K562 (cell line): ENCODE measurements at regions not wholly inside any gene's neighbourhood (a gene's known extent, or its start where the extent isn't known, plus 50 kb on each side); places are given as distances from the start of the nearest gene placed in this dataset.

Source experiments
- BCOR ChIP-seq: fragments of 450-650 bp; IDR thresholded peaks from 2 replicates; pipeline ENCODE4 v1.6.1; 2016
- CSDE1 ChIP-seq, 2 experiments: fragments of 450-650 bp; IDR thresholded peaks; 2 replicates each; pipeline ENCODE4 v1.6.1; 2016; ENCODE audit warnings: mild to moderate bottlenecking in 1 of 2
- DPF2 ChIP-seq: fragments of 450-650 bp; IDR thresholded peaks from 2 replicates; pipeline ENCODE4 v1.6.1; 2016
- E2F1 ChIP-seq: sonication (generic); formaldehyde crosslinking; IDR thresholded peaks from 2 replicates; pipeline ENCODE4 v1.8.1; 2023; ENCODE audit warnings: mild to moderate bottlenecking, missing genetic modification reagents, moderate library complexity
- EHMT2 ChIP-seq: fragments of 450-650 bp; IDR thresholded peaks from 2 replicates; pipeline ENCODE4 v1.6.1; 2018; ENCODE audit warnings: antibody characterized with exemption
- FOXK2 ChIP-seq, 2 experiments: fragments of 450-650 bp; IDR thresholded peaks in 1 of 2; conservative IDR thresholded peaks in 1 of 2; 2 replicates each; pipeline ENCODE4 v1.6.1; 2016; ENCODE audit warnings: low read depth in 2 of 2, mild to moderate bottlenecking in 1 of 2
- HDAC3 ChIP-seq: fragments of 450-650 bp; IDR thresholded peaks from 2 replicates; pipeline ENCODE4 v1.6.1; 2018; ENCODE audit warnings: borderline replicate concordance, mild to moderate bottlenecking, moderate library complexity; ENCODE audit not compliant: partially characterized antibody
- IRF1 ChIP-seq: sonication (generic); formaldehyde crosslinking; IDR thresholded peaks from 2 replicates; pipeline ENCODE4 v1.8.0; 2022; ENCODE audit warnings: missing genetic modification reagents, mild to moderate bottlenecking, borderline replicate concordance
- KDM2B ChIP-seq: fragments of 250-450 bp; sonication (Bioruptor Pico); IDR thresholded peaks from 2 replicates; pipeline ENCODE4 v1.8.0; 2021; ENCODE audit warnings: mild to moderate bottlenecking, moderate library complexity
- KLF13 ChIP-seq: fragments of 450-650 bp; IDR thresholded peaks from 2 replicates; pipeline ENCODE4 v1.6.1; 2016; ENCODE audit warnings: missing genetic modification characterization, low read depth, mild to moderate bottlenecking, missing compliant biosample characterization, moderate library complexity, borderline replicate concordance
- MEF2A ChIP-seq: IDR thresholded peaks from 2 replicates; pipeline ENCODE4 v1.6.1; 2011; ENCODE audit warnings: low read depth, mild to moderate bottlenecking, low read length, moderate library complexity; ENCODE audit not compliant: control insufficient read depth
- NR2F6 ChIP-seq: fragments of 450-650 bp; formaldehyde crosslinking; IDR thresholded peaks from 2 replicates; pipeline ENCODE4 v1.4.0; 2020; ENCODE audit warnings: mild to moderate bottlenecking
- POLR2H ChIP-seq: IDR thresholded peaks from 2 replicates; pipeline ENCODE4 v1.6.1; 2016; ENCODE audit warnings: missing genetic modification characterization, low read depth, mild to moderate bottlenecking, control low read depth, missing compliant biosample characterization, moderate library complexity
- SMAD4 ChIP-seq: fragments of 250-450 bp; sonication (Bioruptor Pico); conservative IDR thresholded peaks from 2 replicates; pipeline ENCODE4 v1.8.0; 2021; ENCODE audit warnings: inconsistent platforms, mild to moderate bottlenecking, moderate library complexity
- SMARCA5 ChIP-seq: fragments of 450-650 bp; IDR thresholded peaks from 2 replicates; pipeline ENCODE4 v1.6.1; 2016
- SRSF1 ChIP-seq: fragments of 200-400 bp; formaldehyde crosslinking; IDR thresholded peaks from 2 replicates; pipeline ENCODE4 v1.6.1; 2017; ENCODE audit warnings: mild to moderate bottlenecking, low read depth, low read length, moderate library complexity
- TAF7 ChIP-seq: fragments of 450-650 bp; IDR thresholded peaks from 2 replicates; pipeline ENCODE4 v1.6.1; 2016; ENCODE audit warnings: missing genetic modification characterization, missing compliant biosample characterization
- TEAD1 ChIP-seq, 2 experiments: fragments of 450-650 bp in 1 of 2; sonication (generic) in 1 of 2; formaldehyde crosslinking; IDR thresholded peaks; 2 replicates each; pipeline versions ENCODE4 v1.4.0 to v1.8.0; 2020 to 2022; ENCODE audit warnings: mild to moderate bottlenecking in 2 of 2, missing genetic modification reagents in 1 of 2
- YBX1 ChIP-seq: fragments of 450-650 bp; IDR thresholded peaks from 2 replicates; pipeline ENCODE4 v1.7.1; 2016; ENCODE audit warnings: mild to moderate bottlenecking
- ZC3H4 ChIP-seq: sonication (generic); formaldehyde crosslinking; IDR thresholded peaks from 2 replicates; pipeline ENCODE4 v1.9.0; 2021; ENCODE audit warnings: missing genetic modification reagents, borderline replicate concordance
- ZNF175 ChIP-seq: fragments of 200-800 bp; sonication (Bioruptor generic); IDR thresholded peaks from 2 replicates; pipeline ENCODE4 v1.6.1; 2016; ENCODE audit warnings: low read depth, mild to moderate bottlenecking, missing genetic modification characterization, missing compliant biosample characterization
- ZNF518B ChIP-seq: fragments of 250-450 bp; sonication (Bioruptor Pico); IDR thresholded peaks from 2 replicates; pipeline ENCODE4 v1.5.0; 2021; ENCODE audit warnings: mild to moderate bottlenecking, moderate library complexity
- ZNF57 ChIP-seq: fragments of 450-650 bp; formaldehyde crosslinking; IDR thresholded peaks from 2 replicates; pipeline ENCODE4 v1.4.0; 2020; ENCODE audit warnings: mild to moderate bottlenecking, moderate library complexity
- ZNF583 ChIP-seq: fragments of 250-450 bp; sonication (Bioruptor Pico); IDR thresholded peaks from 2 replicates; pipeline ENCODE4 v1.4.0; 2020

- no peak for TF ChIP-seq SMARCA5
- peak; percentile 71; the same call in 1 of the 2 replicates for TF ChIP-seq ZNF583 (CRISPR knock-in tag)
- no peak; the same call in 1 of the 2 replicates for TF ChIP-seq SMAD4
- TF ChIP-seq ZNF57: no peak
- no peak for TF ChIP-seq E2F1 (CRISPR knock-in tag)
- no peak for TF ChIP-seq POLR2H (tag)
- no peak for TF ChIP-seq CSDE1 (IDR thresholded peaks at IDR 0.05)
- peak; percentile 55 for TF ChIP-seq HDAC3
- no peak for TF ChIP-seq KLF13
- 0 out of 2 replicates have a peak, but pooled peaks have one; percentile 48 for TF ChIP-seq ZNF175 (CRISPR knock-in tag)
- TF ChIP-seq IRF1 (CRISPR knock-in tag): no peak
- no peak for TF ChIP-seq NR2F6 (CRISPR knock-in tag)
- no peak for TF ChIP-seq KDM2B (CRISPR knock-in tag)
- TF ChIP-seq TEAD1 (CRISPR knock-in tag; IDR thresholded peaks at IDR 0.05): peak in 1 of 2 experiments; percentile 50; a peak in 1 of 4 replicates
- TF ChIP-seq YBX1: no peak
- TF ChIP-seq TAF7 (tag): no peak
- no peak for TF ChIP-seq ZNF518B
- no peak for TF ChIP-seq SRSF1
- no peak for TF ChIP-seq BCOR
- no peak for TF ChIP-seq ZC3H4 (CRISPR knock-in tag)
- 0 out of 4 replicates have a peak, but pooled peaks have one; percentile 16 to 27 for TF ChIP-seq FOXK2 (conservative IDR thresholded peaks at IDR 0.05 in 1 of 2, IDR thresholded peaks at IDR 0.05 in 1 of 2; ENCODE audit: low read depth in 2 of 2)
- peak; percentile 68 for TF ChIP-seq EHMT2
- TF ChIP-seq DPF2: peak; percentile 97
- no peak for TF ChIP-seq MEF2A
Observed at GRCh38 chr1:95179205-95179986, 54.6 kb upstream of the RWDD3 start (continued).
